Stimulated activated naive CD8-positive, alpha-beta T cell treated with anti-CD3 and anti-CD28 coated beads, Interleukin-15, Interleukin-2, amounts not matched to agents 100 ng/mL and 50 ng/mL, for 24 hours (primary cell): ENCODE measurements at regions not wholly inside any gene's neighbourhood (a gene's known extent, or its start where the extent isn't known, plus 50 kb on each side); places are given as distances from the start of the nearest gene placed in this dataset.
"Not testable (repeated sequence)": the region's sequence is repeated elsewhere in the genome, so short reads cannot be mapped to it uniquely, and the experiment has no call there.

ENCODE experiments used
- H3K27ac Mint-ChIP-seq: one replicate; pipeline ENCODE4 v1.8.0; 2021; ENCODE audit warnings: mild to moderate bottlenecking, mixed read lengths
- H3K27me3 Mint-ChIP-seq: one replicate; pipeline ENCODE4 v1.8.0; 2021; ENCODE audit warnings: mixed read lengths
- H3K36me3 Mint-ChIP-seq: one replicate; pipeline ENCODE4 v1.8.0; 2021; ENCODE audit warnings: low read depth, mixed read lengths
- H3K4me1 Mint-ChIP-seq: one replicate; pipeline ENCODE4 v1.8.0; 2021; ENCODE audit warnings: low read depth, mixed read lengths
- H3K4me3 Mint-ChIP-seq: one replicate; pipeline ENCODE4 v1.8.0; 2021; ENCODE audit warnings: mild to moderate bottlenecking, mixed read lengths
- H3K9me3 Mint-ChIP-seq: one replicate; pipeline ENCODE4 v1.8.0; 2021; ENCODE audit warnings: mixed read lengths

DNA sequence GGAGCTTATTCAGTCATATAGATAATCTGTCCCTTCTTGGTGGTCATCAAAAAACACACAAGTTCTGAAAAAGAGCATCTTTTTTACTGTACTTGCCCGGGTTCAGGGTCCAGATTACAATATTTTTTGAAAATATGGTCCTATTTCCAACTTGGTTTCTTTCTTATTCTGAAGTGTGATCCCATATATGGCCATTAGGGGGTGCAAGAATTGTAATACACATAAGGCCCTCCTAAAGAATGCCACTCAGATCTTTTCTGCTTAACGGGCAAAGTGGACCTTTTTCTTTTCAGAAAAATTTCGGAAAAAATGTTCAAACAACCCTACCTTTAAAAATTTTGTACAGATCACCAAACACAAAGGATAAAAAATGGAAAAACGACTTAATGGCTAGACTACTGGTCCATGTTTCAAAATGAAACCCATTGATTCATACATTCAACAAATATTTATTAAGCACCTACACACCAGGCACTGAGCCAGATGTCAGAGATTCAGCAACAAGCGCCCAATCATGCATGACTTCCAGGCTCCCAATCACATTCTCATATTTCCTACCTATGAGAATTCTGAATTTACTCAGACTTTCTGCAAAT, 102.0 kb upstream of the MYRIP start:
- Mint-ChIP-seq H3K4me3 (no peak overlapping the region), H3K9me3 (no peaks in the 10 kb centered on the region), H3K27me3 (peaks cover 4% of the 10 kb centered on the region), H3K27ac (no peak overlapping the region), H3K4me1 (no peaks in the 10 kb centered on the region), H3K36me3 (no peaks in the 10 kb centered on the region)

DNA sequence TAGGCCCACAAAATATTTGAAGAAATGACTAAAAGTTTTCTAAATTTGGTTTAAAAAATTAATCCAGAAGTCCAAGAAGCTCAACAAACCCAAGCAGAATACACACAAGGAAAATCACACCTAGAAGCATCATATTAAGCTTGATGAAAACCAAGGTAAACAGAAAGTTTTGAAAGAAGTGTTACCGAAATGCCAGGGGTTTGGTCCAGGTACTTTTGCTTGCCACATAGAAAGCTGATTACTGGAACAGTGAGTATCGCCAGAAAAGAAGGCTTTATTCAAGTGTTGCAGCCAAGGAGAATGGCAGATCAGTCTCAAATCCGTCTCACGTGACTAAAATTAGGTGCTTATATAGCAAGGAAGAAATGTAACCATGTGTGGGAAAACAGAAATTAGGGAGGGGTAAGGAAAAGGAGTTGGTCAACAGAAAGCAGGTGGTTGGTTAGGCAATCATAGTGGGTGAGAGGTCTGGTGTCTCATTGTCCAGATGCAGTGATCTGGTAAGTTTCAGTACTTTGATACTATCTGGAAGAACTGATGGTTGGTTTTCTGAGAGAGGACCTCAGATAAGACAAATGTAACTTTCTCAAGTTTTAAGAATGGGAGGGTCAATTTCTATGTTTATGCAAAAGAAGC, 96.9 kb upstream of the MYRIP start:
- Mint-ChIP-seq H3K4me3 (no peak overlapping the region), H3K27ac (no peak overlapping the region), H3K36me3 (no peaks in the 10 kb centered on the region), H3K27me3 (peaks cover 8% of the 10 kb centered on the region), H3K4me1 (no peaks in the 10 kb centered on the region), H3K9me3 (no peaks in the 10 kb centered on the region)

DNA sequence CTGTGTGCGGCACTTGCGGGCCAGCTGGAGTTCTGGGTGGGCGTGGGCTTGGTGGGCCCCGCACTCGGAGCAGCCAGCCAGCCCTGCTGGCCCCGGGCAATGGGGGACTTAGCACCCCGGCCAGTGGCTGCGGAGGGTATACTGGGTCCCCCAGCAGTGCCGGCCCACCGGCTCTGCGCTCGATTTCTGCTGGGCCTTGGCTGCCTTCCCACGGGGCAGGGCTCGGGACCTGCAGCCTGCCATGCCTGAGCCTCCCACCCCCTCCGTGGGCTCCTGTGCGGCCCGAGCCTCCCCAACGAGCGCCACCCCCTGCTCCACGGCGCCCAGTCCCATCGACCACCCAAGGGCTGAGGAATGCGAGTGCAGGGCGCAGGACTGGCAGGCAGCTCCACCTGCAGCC, 96.1 kb upstream of the MYRIP start:
- H3K27ac Mint-ChIP-seq, H3K4me3 Mint-ChIP-seq, H3K4me1 Mint-ChIP-seq, H3K9me3 Mint-ChIP-seq, H3K36me3 Mint-ChIP-seq, H3K27me3 Mint-ChIP-seq: not testable (repeated sequence)

DNA sequence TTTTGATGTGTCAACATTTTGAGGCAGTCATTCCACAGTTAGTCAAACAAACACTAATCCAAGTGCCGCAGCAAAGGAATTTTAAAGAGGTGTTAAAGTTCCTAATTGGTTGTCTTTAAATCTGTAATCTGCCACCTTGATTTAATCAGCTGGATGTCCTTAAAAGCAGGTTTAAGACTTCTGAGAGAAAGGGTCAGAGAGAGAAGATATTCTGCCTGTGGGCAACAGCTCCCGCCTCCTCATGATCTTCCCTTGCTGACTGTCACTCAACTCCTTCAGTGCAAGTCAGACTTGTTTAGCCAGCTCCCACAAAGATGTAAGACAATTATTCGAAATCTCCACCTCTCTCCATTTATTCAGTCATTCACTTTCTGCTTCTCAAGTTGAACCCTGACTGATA, 92.6 kb upstream of the MYRIP start:
- H3K4me1 Mint-ChIP-seq = no peaks in the 10 kb centered on the region
- H3K9me3 Mint-ChIP-seq = no peaks in the 10 kb centered on the region
- no peaks in the 10 kb centered on the region for H3K36me3 Mint-ChIP-seq
- H3K27me3 Mint-ChIP-seq = peaks cover 4% of the 10 kb centered on the region
- no peak overlapping the region for H3K4me3 Mint-ChIP-seq
- no peak overlapping the region for H3K27ac Mint-ChIP-seq

DNA sequence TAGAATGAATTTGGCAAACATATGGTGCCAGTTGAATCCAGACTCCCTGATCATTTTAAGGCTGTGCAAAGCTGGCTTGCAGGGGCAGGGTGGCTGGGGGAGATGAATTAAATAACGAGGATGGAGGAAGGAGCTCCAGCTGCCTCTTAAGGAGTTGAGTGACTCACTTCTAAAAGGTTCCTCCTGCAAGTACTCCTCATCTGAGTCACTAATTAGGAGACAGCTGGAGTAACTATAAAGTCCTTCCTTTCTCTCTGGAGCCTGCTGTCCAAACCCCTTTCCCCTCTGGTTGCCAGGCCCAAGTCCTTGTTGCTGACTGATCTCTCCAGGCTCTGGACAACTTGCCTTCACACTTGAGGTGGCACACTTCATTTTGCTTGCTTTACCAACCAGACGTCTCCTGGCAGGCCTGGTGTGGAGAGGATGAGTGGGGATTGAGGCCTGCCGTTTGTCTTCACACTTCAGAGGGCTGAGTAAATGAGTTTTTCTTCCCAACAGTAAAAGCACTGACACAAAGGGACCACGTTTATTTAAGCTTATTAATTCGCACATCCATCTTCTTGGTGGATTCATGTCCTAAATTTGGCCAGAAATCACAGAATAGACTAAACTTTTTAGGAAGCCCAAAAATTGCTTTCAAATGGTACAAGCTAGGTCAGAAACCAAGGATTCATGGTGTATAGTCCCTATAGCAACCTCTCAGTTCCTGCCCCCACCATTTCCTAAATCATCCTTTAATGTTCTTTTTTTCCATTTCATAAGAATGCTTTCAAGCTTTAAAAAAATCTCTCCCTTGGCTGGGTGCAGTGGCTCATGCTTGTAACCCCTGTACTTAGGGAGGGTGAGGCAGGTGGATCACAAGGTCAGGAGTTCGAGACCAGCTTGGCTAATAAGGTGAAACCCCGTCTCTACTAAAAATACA, 90.5 kb upstream of the MYRIP start:
- no peak overlapping the region for H3K27ac Mint-ChIP-seq
- H3K36me3 Mint-ChIP-seq = no peaks in the 10 kb centered on the region
- H3K4me3 Mint-ChIP-seq = no peak overlapping the region

DNA sequence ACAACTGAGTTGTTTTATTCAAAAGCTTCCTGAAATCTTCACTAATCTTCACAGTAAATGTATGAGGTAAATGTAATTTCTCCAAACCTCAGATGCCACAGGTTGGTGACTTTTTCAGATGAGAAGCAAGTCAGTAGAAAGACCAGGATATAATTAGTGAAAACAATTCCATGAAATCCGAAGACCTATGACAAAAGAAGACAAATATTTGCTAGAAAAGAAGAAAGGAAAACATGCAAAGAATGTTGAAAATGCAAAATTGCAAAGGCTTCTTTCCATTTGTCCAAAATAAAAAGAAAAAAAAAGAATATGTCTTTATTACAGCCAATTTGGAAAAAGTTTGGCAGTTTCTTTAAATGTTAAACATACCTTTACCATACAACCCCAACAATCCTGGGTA, 88.3 kb upstream of the MYRIP start:
- Mint-ChIP-seq H3K4me1 (no peaks in the 10 kb centered on the region), H3K27me3 (peaks cover 9% of the 10 kb centered on the region), H3K4me3 (no peak overlapping the region), H3K9me3 (no peaks in the 10 kb centered on the region), H3K36me3 (no peaks in the 10 kb centered on the region), H3K27ac (no peak overlapping the region)

More for the DNA sequence above, 90.5 kb upstream of the MYRIP start:
- Mint-ChIP-seq H3K4me1 (no peaks in the 10 kb centered on the region), H3K9me3 (no peaks in the 10 kb centered on the region), H3K27me3 (peaks cover 5% of the 10 kb centered on the region)

DNA sequence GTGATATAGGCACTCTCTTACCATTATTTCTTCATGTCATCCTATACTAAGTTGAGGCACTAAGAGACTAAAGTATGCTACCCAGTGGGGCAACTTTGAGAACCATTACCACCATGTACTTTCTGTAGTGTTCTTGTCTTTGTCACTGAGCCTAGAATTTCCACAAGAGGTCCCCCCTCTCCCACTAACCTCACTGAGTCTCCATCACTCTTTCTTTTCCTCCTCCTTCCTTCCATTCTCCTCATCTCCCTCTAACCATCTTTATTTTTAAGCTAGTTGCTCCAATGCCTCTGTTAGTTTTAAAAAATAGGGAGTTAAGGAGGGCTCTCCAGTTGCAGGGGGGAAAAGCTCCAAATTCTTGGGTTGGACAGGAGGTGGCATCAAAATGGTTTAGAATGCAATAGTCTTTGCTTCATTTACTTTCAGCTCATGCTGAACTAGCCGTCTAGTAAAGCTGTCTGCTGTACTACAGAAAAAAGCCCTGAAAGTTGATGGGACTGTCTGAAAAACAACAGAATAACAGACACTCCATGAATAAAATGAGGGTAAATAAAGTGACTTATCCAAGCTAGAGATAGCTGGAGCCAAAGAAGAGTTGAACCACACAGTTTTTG, 85.1 kb upstream of the MYRIP start:
- no peaks in the 10 kb centered on the region for H3K36me3 Mint-ChIP-seq
- H3K27me3 Mint-ChIP-seq = peaks cover 4% of the 10 kb centered on the region
- no peak overlapping the region for H3K27ac Mint-ChIP-seq
- H3K4me3 Mint-ChIP-seq = no peak overlapping the region
- no peaks in the 10 kb centered on the region for H3K9me3 Mint-ChIP-seq
- H3K4me1 Mint-ChIP-seq = no peaks in the 10 kb centered on the region

DNA sequence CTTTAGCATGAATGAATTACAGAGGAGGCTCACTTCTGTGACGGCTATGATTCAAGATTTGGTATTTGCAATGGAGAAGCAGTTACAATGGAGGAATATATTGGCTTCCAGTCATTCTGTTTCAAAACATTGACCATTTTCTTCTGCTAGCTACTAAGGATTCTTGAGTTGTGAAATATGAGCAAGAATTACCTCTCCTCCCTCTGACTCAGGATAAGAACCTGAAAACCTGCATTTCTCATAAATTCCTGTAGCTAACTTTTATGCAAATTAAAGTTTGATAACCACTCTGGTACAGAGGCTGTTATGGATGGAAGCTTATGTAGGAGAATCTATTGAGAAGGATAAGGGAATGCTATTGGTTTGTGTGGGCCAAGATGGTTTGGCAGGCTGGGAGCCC, 84.1 kb upstream of the MYRIP start:
- Mint-ChIP-seq H3K4me1 (no peaks in the 10 kb centered on the region), H3K36me3 (no peaks in the 10 kb centered on the region), H3K4me3 (no peak overlapping the region), H3K9me3 (no peaks in the 10 kb centered on the region), H3K27me3 (peaks cover 4% of the 10 kb centered on the region), H3K27ac (no peak overlapping the region)

DNA sequence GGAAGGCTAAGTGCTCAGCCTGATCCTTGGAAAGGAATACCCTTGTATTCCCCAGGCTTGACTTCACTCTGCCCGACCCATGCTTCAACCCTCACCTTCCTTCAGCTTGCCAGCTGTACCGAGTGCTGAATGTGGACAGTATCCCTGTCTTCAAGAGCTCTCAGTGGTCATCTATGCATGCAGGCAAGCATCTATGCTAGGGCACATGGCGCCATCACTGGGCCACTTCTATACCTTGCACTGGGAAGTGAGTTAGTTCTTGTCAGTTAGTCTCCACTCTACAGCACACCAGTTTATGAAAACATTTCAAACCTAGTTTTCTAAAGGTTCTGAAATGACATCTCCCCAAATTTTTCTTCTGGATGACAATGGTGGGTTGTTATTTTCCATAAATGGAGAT, 82.0 kb upstream of the MYRIP start:
- no peak overlapping the region for H3K27ac Mint-ChIP-seq
- no peaks in the 10 kb centered on the region for H3K9me3 Mint-ChIP-seq
- no peaks in the 10 kb centered on the region for H3K36me3 Mint-ChIP-seq
- peaks cover 4% of the 10 kb centered on the region for H3K27me3 Mint-ChIP-seq
- H3K4me1 Mint-ChIP-seq = no peaks in the 10 kb centered on the region
- no peak overlapping the region for H3K4me3 Mint-ChIP-seq

DNA sequence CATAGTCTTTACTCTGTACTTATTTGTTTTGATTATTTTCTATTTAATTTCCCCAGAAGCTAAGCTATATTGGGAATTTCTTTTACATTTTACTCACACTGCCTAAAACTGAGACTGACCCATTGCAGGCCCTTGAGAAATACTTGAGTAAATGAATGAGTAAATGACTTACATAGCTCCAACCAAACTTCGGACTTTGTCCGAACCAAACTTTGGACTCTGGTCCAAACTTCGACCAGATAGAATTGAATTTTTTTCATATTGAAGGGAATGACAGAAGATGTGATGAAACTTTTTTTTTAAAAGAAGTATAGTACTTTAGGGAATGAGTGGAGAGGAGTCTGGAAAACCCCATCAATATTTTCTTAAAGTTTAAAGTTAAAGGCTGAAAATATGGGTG, 75.6 kb upstream of the MYRIP start:
- Mint-ChIP-seq H3K27me3 (no peaks in the 10 kb centered on the region), H3K27ac (no peak overlapping the region), H3K4me1 (no peaks in the 10 kb centered on the region), H3K4me3 (no peak overlapping the region), H3K9me3 (no peaks in the 10 kb centered on the region), H3K36me3 (no peaks in the 10 kb centered on the region)

DNA sequence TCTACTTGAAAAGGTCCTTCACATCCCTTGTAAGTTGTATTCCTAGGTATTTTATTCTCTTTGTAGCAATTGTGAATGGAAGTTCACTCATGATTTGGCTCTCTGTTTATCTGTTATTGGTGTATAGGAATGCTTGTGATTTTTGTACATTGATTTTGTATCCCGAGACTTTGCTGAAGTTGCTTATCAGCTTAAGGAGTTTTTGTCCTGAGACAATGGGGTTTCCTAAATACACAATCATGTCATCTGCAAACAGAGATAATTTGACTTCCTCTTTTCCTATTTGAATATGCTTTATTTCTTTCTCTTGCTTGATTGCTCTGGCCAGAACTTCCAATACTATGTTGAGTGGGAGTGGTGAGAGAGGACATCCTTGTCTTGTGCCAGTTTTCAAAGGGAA, 69.8 kb upstream of the MYRIP start:
- H3K27me3 Mint-ChIP-seq = peaks cover 22% of the 10 kb centered on the region
- not testable (repeated sequence) for H3K9me3 Mint-ChIP-seq, H3K4me1 Mint-ChIP-seq, H3K4me3 Mint-ChIP-seq, H3K36me3 Mint-ChIP-seq, H3K27ac Mint-ChIP-seq

DNA sequence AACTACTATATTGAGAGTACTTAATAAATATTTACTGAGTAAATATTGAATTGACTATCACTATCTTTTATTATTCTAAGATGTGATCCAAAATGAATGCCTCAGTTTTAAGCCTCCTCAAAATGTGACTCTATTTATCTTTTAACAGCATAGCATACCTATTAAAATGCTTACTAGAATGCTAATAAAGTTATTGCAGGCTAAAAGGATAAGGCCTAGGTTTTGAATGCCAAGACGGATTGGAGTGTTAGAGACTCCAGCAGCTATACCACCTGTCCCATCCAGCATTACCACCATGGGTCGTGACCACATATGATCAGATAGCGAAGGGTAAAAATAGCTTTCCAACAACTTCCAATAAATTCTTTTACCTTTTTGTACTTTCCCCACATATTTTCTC, 64.7 kb upstream of the MYRIP start:
- Mint-ChIP-seq H3K27ac (no peak overlapping the region), H3K36me3 (no peaks in the 10 kb centered on the region), H3K4me3 (no peak overlapping the region), H3K27me3 (peaks cover 22% of the 10 kb centered on the region), H3K4me1 (no peaks in the 10 kb centered on the region), H3K9me3 (no peaks in the 10 kb centered on the region)

DNA sequence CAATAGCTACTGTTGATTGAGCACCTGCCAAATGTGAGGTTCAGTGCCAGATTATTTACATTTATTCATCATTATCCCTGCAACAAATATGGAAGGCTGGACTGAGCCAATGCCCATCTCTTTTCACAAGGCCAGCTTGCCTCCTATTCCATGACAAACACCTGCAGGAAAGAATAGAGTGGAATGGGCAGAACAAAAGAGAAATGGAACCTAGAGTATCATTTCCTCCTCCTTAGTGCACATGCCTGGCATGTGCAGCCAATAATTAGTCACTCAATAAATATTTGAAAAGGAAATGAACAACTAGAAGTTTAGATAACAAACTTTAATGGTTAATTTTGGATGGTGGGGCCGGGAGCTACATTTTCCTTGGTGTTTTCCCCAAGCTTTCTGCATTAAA, 61.4 kb upstream of the MYRIP start:
- Mint-ChIP-seq H3K36me3 (no peaks in the 10 kb centered on the region), H3K4me3 (no peak overlapping the region), H3K27me3 (peaks cover 3% of the 10 kb centered on the region), H3K4me1 (peaks cover 6% of the 10 kb centered on the region), H3K9me3 (no peaks in the 10 kb centered on the region), H3K27ac (no peak overlapping the region)

DNA sequence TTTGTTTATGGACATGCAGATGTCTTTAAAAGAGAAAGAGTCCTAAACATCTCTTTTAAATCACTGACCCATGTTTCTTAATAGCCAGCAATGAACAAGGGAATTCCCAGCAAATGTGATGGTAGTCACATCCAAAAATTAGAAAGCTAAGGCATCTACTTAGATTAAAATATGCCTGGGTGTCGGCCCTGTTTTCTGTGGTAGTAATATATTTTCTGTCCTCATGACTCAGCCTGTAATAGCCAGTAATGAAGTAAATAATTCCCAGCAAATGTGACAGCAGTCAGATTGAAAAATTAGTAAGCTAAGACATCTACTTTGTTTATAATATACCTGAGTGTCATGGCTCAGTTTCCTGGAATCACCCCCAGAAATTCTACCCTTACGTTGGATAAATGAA, 60.6 kb upstream of the MYRIP start:
- Mint-ChIP-seq H3K36me3 (no peaks in the 10 kb centered on the region), H3K27me3 (no peaks in the 10 kb centered on the region), H3K4me3 (no peak overlapping the region), H3K4me1 (peaks cover 6% of the 10 kb centered on the region), H3K9me3 (no peaks in the 10 kb centered on the region), H3K27ac (no peak overlapping the region)

DNA sequence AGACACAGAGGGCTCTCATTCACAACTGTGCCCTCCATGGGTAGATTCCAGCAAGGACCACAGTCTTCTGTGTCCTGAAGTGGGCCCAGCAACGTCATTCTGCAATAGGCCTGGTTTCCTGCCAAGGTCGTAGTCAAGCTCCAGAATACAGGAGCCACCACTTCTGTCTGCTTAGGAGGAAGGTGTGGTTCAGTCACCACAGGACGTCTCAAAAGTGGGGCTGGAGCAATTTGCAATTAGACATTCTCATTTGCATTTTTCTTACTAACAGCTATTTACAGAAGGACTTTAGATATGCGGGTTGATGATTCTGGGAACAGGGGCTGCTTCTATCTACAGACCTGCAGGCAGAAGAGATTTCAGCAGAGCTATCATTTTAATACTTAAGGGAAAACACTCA, 58.7 kb upstream of the MYRIP start:
- H3K4me1 Mint-ChIP-seq = peaks cover 6% of the 10 kb centered on the region
- H3K27me3 Mint-ChIP-seq = no peaks in the 10 kb centered on the region
- H3K9me3 Mint-ChIP-seq = no peaks in the 10 kb centered on the region
- no peak overlapping the region for H3K4me3 Mint-ChIP-seq
- H3K36me3 Mint-ChIP-seq = no peaks in the 10 kb centered on the region
- H3K27ac Mint-ChIP-seq = no peak overlapping the region
